Mammary epithelial cell (primary cell): ENCODE measurements at regions not wholly inside any gene's neighbourhood (a gene's known extent, or its start where the extent isn't known, plus 50 kb on each side); places are given as distances from the start of the nearest gene placed in this dataset.

Experiments
- CTCF ChIP-seq, 2 donors: IDR thresholded peaks in 1 of 2; conservative IDR thresholded peaks in 1 of 2; 2 replicates each; pipeline ENCODE4 v1.5.1; 2011 to 2012; ENCODE audit warnings: inconsistent platforms in 2 of 2, low read length in 2 of 2, mild to moderate bottlenecking in 2 of 2, control low read depth in 1 of 2, low read depth in 1 of 2; ENCODE audit not compliant: insufficient read depth in 1 of 2; ENCODE audit errors: extremely low read depth in 1 of 2
- EZH2 ChIP-seq: IDR thresholded peaks from 2 replicates; pipeline ENCODE4 v1.6.1; 2012; ENCODE audit warnings: low read length, inconsistent platforms, borderline replicate concordance

GRCh38 chr3:82423268-82424030, 662.0 kb upstream of the GBE1 start:
- TF ChIP-seq CTCF (conservative IDR thresholded peaks at IDR 0.05 in 1 of 2, IDR thresholded peaks at IDR 0.05 in 1 of 2; ENCODE audit: extremely low read depth in 1 of 2, insufficient read depth in 1 of 2, low read depth in 1 of 2, low read length in 2 of 2) (no peak), EZH2 (no peak)
